ENCODE measurements at regions not wholly inside any gene's neighbourhood (a gene's known extent, or its start where the extent isn't known, plus 50 kb on each side); places are given as distances from the start of the nearest gene placed in this dataset.

DNA sequence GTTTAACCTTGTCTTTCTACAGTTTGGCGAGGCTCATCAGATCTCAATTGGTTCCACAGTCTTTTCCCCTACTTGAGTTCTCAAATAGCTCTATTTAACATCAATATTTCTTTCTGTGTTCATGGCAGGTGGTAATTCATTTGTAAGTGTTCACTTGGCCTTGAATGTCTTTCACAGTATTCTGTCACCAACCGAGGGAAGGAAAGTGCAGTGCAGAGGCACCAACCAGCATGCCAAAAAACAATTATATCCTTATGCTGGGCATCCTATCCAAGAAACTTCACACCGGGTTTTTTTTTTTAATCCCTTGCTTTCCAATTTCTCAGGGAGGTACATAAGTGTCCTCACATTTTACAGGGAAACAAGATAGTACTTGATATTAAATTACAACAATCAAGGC is 55.0 kb upstream of the ZC3H12C start:
- Histone ChIP-seq H3K4me1 (ENCODE audit: insufficient read depth, low read length) (no peaks in the 10 kb centered on the region), H3K9ac (ENCODE audit: low read depth, low read length) (no peak overlapping the region), H3K27ac (ENCODE audit: low read length) (no peak overlapping the region), H3K4me3 (ENCODE audit: low read length) (no peak overlapping the region), H3K9me3 (ENCODE audit: insufficient read depth, low read depth, low read length) (no peaks in the 10 kb centered on the region), H3K36me3 (ENCODE audit: insufficient read depth, low read depth, low read length) (no peaks in the 10 kb centered on the region), H3K27me3 (ENCODE audit: insufficient read depth, low read length) (no peaks in the 10 kb centered on the region)

Measured in iPS-20b (cell line).